Smooth muscle cell (in vitro differentiated cells): ENCODE measurements at regions not wholly inside any gene's neighbourhood (a gene's known extent, or its start where the extent isn't known, plus 50 kb on each side); places are given as distances from the start of the nearest gene placed in this dataset.

Experiments used
- DNase-seq: peaks from one replicate; lab custom pipeline; 2025; ENCODE audit not compliant: unreplicated experiment; lab: John Stamatoyannopoulos, UW
- H2AFZ ChIP-seq: fragments of 200-600 bp; sonication (generic); 2 replicates; pipeline ENCODE4 v1.6.0; 2016; ENCODE audit warnings: antibody characterized with exemption, low read depth, mild to moderate bottlenecking
- H3F3A ChIP-seq: fragments of 200-600 bp; sonication (generic); 2 replicates; pipeline ENCODE4 v1.6.0; 2017; ENCODE audit warnings: antibody characterized with exemption, low read depth
- H3K27ac ChIP-seq: fragments of 200-600 bp; sonication (generic); 2 replicates; pipeline ENCODE4 v1.5.1; 2016; ENCODE audit warnings: low read depth, mild to moderate bottlenecking
- H3K27me3 ChIP-seq: fragments of 200-600 bp; sonication (generic); 2 replicates; pipeline ENCODE4 v1.6.1; 2016; ENCODE audit warnings: low read depth, mild to moderate bottlenecking
- H3K36me3 ChIP-seq: fragments of 200-600 bp; sonication (generic); 2 replicates; pipeline ENCODE4 v1.5.1; 2016; ENCODE audit warnings: low read depth
- H3K4me1 ChIP-seq: fragments of 200-600 bp; sonication (generic); 2 replicates; pipeline ENCODE4 v1.5.1; 2016; ENCODE audit warnings: low read depth
- H3K4me2 ChIP-seq: fragments of 200-600 bp; sonication (generic); 2 replicates; pipeline ENCODE4 v1.6.0; 2016; ENCODE audit warnings: mild to moderate bottlenecking
- H3K4me3 ChIP-seq: fragments of 200-600 bp; sonication (generic); 2 replicates; pipeline ENCODE4 v1.5.1; 2016; ENCODE audit warnings: mild to moderate bottlenecking
- H3K79me2 ChIP-seq: fragments of 200-600 bp; sonication (generic); 2 replicates; pipeline ENCODE4 v1.6.0; 2016; ENCODE audit warnings: low read depth, mild to moderate bottlenecking
- H3K9ac ChIP-seq: fragments of 200-600 bp; sonication (generic); 2 replicates; pipeline ENCODE4 v1.6.0; 2016; ENCODE audit warnings: low read depth
- H3K9me3 ChIP-seq: fragments of 200-600 bp; sonication (generic); replicated peaks from 2 replicates; pipeline ENCODE4 v1.5.1; 2016; ENCODE audit warnings: low read depth
- H4K20me1 ChIP-seq: fragments of 200-600 bp; sonication (generic); 2 replicates; pipeline ENCODE4 v1.6.0; 2016; ENCODE audit warnings: low read depth
- WGBS: methylation state at CpG from one replicate; pipeline ENCODE4 v1.1.7; 2016; ENCODE audit warnings: low lambda C conversion rate; 5-methylcytosine and 5-hydroxymethylcytosine counted together
- TF ChIP-seq, protein P1 (sequence below): fragments of 200-600 bp; sonication (generic); IDR thresholded peaks from 2 replicates; pipeline ENCODE4 v1.5.1; 2017; ENCODE audit warnings: borderline replicate concordance, mild to moderate bottlenecking, antibody characterized with exemption; ENCODE audit not compliant: insufficient read depth, poor library complexity, severe bottlenecking

DNA sequence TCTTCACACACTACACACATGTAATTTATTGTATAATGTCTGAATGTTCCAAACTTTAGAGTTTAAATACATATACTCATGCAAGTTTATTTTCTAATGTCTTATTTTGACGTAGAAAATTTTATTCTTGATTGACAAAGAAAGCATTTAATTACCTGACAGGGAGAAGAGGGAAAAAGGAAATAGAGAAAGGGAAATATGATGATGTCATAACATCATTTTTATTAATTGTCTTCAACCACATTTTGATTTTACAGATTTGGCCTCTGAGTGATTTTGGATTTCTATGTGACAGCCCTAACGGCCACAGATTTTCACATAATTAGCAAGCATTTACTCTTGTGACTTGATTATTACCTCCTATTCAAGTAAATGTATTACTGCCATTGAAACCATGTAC lies 106.1 kb upstream of the FSTL4 start:
- Histone ChIP-seq H3K4me3 (no peak overlapping the region), H4K20me1 (no peaks in the 10 kb centered on the region), H3F3A (no peaks in the 10 kb centered on the region), H3K4me1 (no peaks in the 10 kb centered on the region), H3K36me3 (no peaks in the 10 kb centered on the region), H3K9ac (no peak overlapping the region), H3K4me2 (no peak overlapping the region), H2AFZ (no peak overlapping the region), H3K79me2 (no peaks in the 10 kb centered on the region), H3K27me3 (no peaks in the 10 kb centered on the region), H3K9me3 (peaks cover 6% of the 10 kb centered on the region), H3K27ac (no peak overlapping the region)
- no peak for DNase-seq
- TF ChIP-seq, protein P1, sequence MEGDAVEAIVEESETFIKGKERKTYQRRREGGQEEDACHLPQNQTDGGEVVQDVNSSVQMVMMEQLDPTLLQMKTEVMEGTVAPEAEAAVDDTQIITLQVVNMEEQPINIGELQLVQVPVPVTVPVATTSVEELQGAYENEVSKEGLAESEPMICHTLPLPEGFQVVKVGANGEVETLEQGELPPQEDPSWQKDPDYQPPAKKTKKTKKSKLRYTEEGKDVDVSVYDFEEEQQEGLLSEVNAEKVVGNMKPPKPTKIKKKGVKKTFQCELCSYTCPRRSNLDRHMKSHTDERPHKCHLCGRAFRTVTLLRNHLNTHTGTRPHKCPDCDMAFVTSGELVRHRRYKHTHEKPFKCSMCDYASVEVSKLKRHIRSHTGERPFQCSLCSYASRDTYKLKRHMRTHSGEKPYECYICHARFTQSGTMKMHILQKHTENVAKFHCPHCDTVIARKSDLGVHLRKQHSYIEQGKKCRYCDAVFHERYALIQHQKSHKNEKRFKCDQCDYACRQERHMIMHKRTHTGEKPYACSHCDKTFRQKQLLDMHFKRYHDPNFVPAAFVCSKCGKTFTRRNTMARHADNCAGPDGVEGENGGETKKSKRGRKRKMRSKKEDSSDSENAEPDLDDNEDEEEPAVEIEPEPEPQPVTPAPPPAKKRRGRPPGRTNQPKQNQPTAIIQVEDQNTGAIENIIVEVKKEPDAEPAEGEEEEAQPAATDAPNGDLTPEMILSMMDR, result no peak
- WGBS, result 95% methylated on average over 2 of the region's 2 CpGs

DNA sequence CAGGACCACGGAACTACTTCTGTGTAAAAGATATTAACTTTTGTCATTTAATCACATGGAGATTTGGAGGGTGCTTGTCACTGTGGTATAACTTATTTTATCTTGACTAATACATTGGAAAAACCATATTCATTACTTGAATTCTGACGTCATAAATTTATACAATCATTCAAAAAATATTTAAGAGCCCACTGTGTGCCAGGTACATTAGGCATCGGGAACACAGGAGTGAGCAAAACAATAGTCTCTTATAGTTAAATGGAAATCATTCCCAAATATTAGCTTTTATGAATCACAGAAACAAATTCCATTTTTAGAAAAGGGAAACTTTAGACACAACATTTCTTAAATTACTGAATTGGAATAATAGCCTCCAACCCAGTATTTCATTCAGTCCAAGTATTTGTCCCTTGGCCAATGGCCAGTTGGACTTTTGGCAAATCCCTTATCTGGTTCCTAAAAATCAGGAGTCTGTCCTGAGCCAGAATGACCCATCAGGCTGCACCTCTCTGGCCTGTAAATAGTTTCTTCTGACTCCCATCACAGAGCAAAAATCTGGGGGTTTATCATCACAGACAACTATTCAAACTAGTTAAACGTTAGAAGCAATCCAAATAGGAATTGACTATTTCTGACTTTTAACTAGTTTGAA lies 104.3 kb upstream of the FSTL4 start:
- TF ChIP-seq, protein P1, result no peak
- no peak for DNase-seq
- Histone ChIP-seq H3K27ac (no peak overlapping the region), H3K4me2 (no peak overlapping the region), H3K4me3 (no peak overlapping the region), H3F3A (no peaks in the 10 kb centered on the region), H3K79me2 (no peaks in the 10 kb centered on the region), H3K27me3 (no peaks in the 10 kb centered on the region), H2AFZ (no peak overlapping the region), H3K9me3 (no peaks in the 10 kb centered on the region), H4K20me1 (no peaks in the 10 kb centered on the region), H3K4me1 (no peaks in the 10 kb centered on the region), H3K9ac (no peak overlapping the region), H3K36me3 (no peaks in the 10 kb centered on the region)
- WGBS, result 87% methylated on average over 4 of the region's 4 CpGs

DNA sequence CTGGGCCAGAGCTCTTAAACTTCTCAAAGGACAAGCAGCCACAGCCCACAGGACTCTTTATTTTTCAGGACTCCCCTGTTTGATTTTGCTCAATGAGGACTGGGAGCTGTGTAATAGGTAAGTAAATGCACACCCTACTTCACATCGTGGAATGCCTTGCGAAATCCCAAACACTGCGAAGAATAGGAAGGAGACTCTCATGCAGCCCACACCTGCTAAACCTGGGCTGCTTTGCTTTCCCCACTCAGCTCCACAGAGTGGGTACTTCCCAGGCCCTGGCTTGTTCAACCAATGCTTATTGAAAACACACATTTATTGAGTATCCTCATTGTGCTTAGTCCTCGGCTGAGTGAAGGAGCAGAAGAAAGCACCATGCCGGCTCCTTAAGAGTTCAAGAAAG lies 103.3 kb upstream of the FSTL4 start:
- H3K27ac ChIP-seq, result no peak overlapping the region
- WGBS, result 94% methylated on average over 5 of the region's 5 CpGs

More for the DNA sequence above, 103.3 kb upstream of the FSTL4 start:
- H3K4me2 ChIP-seq, result no peak overlapping the region
- H3K9ac ChIP-seq, result no peak overlapping the region
- H3K27me3 ChIP-seq, result no peaks in the 10 kb centered on the region
- no peaks in the 10 kb centered on the region for H3K79me2 ChIP-seq
- no peaks in the 10 kb centered on the region for H3K36me3 ChIP-seq
- H3K4me3 ChIP-seq, result no peak overlapping the region
- no peaks in the 10 kb centered on the region for H3K4me1 ChIP-seq
- no peaks in the 10 kb centered on the region for H4K20me1 ChIP-seq
- TF ChIP-seq, protein P1, result no peak
- DNase-seq, result no peak
- no peak overlapping the region for H2AFZ ChIP-seq
- no peaks in the 10 kb centered on the region for H3F3A ChIP-seq
- H3K9me3 ChIP-seq, result no peaks in the 10 kb centered on the region
